GM18867 (cell line): ENCODE measurements at regions not wholly inside any gene's neighbourhood (a gene's known extent, or its start where the extent isn't known, plus 50 kb on each side); places are given as distances from the start of the nearest gene placed in this dataset.

Experiments
- ATAC-seq: cut with Tn5 transposase; IDR thresholded peaks from one replicate; pipeline ENCODE4 v1.9.1; 2021; ENCODE audit warnings: mild to moderate bottlenecking, moderate library complexity; ENCODE audit not compliant: unreplicated experiment

GRCh38 chr1:191929383-191929782 lies 228.9 kb upstream of the RGS18 start:
- no peak for ATAC-seq

DNA sequence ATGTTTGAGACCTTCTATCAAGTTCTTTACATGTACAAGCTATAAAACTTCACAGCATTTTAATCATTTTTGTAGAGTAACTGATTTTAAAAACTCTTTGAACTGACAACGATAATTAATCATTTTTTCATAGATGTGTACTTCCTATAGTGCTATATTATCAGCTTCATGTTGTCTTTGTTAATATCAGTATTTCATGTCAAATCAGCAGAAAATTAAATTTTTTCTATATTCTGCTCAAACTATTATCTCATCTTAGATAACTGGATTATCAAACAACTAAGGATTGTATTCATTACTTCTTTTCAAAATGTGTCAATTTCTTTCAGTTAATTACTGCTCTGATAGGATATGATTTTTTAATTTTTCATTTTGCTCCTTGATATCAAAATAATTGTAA lies 214.6 kb upstream of the RGS18 start:
- ATAC-seq, result no peak

DNA sequence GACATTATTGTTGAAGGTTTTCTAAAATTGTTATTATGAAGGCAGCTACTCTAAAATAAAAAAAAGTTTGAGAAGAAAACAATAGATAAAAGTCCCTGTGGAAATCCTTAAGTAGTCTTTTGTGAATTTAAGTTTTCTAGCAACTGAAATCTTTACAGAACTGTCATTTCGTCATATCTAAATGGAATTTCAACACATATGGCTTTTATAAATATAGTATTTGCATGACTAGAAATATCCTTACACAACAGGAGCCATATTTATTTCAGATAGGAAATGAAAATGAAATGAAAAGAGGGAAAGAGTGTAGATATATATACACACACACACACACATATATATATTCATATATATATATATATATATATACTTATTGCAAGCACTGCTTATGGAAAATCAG lies 204.7 kb upstream of the RGS18 start:
- ATAC-seq, result no peak

DNA sequence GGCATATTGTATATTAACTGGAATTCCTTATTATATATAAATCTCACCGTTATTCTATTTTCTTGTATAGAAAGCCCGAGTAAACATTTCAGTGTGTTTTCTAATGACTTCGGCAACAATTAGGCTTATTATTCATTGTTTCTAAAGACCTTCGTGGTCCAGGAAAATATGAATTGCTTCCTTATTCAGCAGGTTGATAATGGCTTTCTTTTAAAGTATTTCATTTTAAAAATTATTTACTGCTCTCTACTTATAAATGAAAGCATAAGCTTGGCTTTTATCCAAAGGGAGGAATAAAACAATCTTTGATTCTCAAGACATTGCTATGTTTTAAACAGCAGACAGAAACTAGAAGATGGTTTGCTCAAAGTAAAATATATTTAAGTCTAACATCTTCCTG lies 198.4 kb upstream of the RGS18 start:
- ATAC-seq, result no peak

GRCh38 chr1:191963286-191963685 lies 195.0 kb upstream of the RGS18 start:
- ATAC-seq, result no peak

DNA sequence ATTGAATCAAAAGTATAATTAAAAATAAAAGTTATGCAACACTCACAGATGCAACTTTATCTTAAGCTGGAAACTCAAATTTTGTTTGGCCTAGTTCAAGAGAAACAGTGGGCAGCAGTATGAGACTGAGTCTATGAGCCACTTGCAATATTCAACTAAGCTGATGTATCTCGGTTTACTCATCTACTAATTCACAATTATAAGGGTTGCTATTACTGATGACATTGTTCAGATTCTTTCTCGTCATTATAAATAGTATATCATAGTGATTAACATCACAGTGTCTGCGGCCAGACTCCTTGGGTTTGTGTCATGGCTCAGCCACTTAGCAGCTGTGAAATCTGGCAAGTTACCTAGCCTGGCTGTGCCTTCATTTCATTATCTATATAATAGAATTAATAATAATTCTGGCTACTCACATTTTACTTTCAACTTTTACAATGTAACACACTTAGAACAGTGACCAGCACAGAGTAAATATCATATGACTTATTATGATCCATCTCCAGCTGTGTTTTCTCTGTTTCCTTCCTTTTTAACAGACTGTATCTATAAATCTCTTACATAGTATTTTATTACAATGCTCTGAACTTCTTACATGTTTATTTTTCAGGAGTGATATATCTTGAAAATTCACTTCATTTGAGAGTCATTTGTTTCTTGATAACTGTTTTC lies 194.3 kb upstream of the RGS18 start:
- no peak for ATAC-seq

DNA sequence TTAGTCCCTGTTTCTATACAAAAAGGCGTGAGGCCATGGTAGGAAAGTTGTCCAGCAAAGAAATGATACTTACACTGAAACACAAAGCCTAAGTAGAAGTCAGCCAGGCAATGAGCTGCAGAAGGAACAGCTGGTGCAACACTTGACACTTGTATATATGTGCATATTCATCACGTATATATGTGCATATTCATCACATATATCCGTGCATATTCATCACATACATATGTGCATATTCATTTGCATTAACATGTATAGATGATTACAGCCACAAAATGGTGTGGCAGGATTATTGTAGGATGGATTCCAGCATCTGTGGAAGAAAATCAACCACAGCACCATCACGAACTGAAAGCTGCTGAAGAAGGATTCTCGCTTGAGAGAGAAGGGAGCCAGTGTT lies 189.0 kb upstream of the RGS18 start:
- no peak for ATAC-seq

- ATAC-seq, result no peak
Observed at GRCh38 chr1:191970116-191970515, 188.1 kb upstream of the RGS18 start.

DNA sequence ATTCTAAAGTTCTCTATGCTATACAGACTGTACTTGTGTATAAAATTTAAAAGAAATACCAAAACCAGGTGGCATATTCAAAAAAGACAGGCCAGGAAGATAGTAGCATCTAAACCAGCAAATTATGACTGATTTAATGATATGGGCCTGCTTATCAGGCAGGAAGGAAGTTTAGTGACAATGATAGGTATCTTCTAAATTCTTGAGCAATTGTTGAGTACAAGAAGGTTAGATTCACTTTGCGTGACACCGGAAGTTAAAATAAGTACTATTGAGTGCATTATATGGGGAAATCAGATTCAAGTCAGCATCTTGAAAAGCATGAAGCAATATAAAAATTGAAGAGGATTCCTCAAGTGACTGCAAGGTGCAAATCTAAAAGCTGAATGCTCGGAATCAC lies 186.8 kb upstream of the RGS18 start:
- no peak for ATAC-seq

DNA sequence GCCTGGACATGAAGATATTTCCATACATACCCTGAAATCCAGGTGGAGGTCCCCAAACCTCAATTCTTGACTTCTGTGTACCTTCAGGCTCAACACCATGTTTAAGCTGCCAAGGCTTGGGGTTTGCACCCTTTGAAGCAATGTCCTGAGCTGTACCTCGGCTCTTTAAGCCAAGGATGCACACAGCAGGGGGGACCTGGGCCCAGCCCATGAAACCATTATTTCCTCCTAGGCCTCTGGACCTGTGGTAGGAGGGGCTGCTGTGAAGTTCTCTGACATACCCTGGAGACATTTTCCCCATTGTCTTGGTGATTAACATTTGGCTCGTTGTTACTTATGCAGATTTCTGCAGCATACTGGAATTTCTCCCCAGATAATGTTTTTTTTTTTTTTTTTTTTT lies 184.3 kb upstream of the RGS18 start:
- ATAC-seq, result no peak

- ATAC-seq, result no peak
Observed at GRCh38 chr1:191977874-191978506, 180.3 kb upstream of the RGS18 start.

GRCh38 chr1:191984856-191985255 lies 173.4 kb upstream of the RGS18 start:
- no peak for ATAC-seq

DNA sequence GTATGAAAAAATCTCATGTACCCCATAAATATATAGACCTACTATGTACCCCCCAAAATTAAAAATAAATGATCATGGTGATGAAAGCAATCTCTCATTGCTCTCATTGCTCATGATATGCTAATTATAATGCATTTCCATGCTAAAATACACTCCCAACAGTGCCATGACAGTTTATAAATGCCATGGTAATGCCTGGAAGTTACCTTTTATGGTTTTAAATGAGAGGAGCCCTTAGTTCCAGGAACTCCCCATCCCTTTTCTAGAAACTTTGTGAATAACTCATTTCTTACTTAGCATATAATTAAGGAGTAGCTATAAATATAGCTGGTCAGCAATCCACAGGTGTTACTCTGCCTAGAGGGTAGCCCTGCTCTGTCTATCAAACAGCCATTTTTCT lies 166.1 kb upstream of the RGS18 start:
- ATAC-seq, result no peak

GRCh38 chr1:191993549-191993948 lies 164.7 kb upstream of the RGS18 start:
- no peak for ATAC-seq

GRCh38 chr1:192002063-192002462 lies 156.2 kb upstream of the RGS18 start:
- no peak for ATAC-seq

GRCh38 chr1:192003295-192004077 lies 154.8 kb upstream of the RGS18 start:
- ATAC-seq, result no peak

DNA sequence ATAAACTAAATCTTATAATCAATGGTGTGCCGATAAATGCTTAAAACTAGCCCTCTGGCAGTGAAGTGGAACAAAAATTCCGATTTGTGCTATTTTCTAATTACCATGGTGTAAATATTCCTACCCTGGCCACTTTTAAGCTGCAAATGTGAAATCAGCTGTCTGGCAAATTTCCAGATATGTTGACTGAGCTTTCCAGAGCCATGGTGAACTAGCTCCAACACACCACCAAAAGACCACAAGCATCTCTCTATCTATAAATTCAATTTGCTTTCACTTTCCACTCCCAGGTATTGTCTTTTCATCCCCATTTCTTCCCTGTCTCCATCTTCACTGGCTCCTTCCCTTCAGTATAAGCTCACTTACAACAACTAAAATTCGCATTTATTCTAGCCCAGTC lies 152.3 kb upstream of the RGS18 start:
- no peak for ATAC-seq

GRCh38 chr1:192008281-192008825 lies 149.9 kb upstream of the RGS18 start:
- ATAC-seq, result no peak

- ATAC-seq, result no peak
Observed at GRCh38 chr1:192010406-192010805, 147.9 kb upstream of the RGS18 start.

DNA sequence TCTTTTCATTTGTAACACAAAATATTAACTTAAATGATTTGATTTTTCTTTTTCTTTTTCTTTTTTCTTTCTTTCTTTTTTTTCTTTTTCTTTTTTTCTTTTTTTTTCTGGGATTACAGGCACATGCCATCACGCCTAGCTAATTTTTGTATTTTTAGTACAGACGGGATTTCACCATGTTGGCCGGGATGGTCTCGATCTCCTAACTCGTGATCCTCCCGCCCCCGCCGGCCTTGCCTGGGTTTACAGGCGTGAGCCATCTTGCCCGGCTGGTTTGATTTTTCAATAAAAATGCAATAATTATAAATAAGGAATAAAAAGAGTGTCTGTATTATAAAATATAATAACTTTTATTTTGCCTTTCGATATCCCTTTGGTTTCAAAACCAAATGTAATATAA lies 146.7 kb upstream of the RGS18 start:
- no peak for ATAC-seq

DNA sequence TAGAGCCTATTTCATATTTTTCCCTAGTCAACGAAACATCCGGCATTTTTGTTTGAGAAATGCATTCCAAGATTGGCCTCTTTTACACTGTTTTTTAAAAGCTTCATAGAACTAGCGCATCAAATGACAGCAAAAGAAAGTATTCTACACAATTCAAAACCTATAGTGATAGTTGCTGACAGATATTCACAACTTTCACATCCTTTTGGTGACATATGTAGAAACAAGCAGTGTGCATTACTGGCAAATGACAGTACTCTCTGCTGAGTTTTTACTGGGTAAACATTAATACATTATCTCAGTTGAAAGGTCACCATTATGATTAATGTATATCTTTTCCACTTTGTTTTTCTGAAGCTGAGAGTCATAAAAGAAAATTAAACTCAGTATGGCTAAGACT lies 135.4 kb upstream of the RGS18 start:
- ATAC-seq, result no peak

- no peak for ATAC-seq
Observed at GRCh38 chr1:192024881-192025280, 133.4 kb upstream of the RGS18 start.
